CD8-positive, alpha-beta memory T cell (primary cell): ENCODE measurements at regions not wholly inside any gene's neighbourhood (a gene's known extent, or its start where the extent isn't known, plus 50 kb on each side); places are given as distances from the start of the nearest gene placed in this dataset.

ENCODE experiments used
- CTCF ChIA-PET: fragments of 350-600 bp; sonication (Branson Sonifier 250); formaldehyde crosslinking; loops from one replicate; lab custom pipeline; 2021; ENCODE audit warnings: antibody characterized with exemption; lab: Charles Lee
- POLR2A ChIA-PET: fragments of 350-600 bp; sonication (Branson Sonifier 250); formaldehyde crosslinking; loops from one replicate; lab custom pipeline; 2021; ENCODE audit warnings: antibody characterized with exemption; lab: Charles Lee
- DNase-seq, 5 donors: peaks; one replicate each; pipeline versions ENCODE4 v3.0.0 to v3.0.0-alpha.2; 2020 to 2022; ENCODE audit warnings: mixed read lengths in 1 of 5
- H3K27ac ChIP-seq: one replicate; pipeline ENCODE4 v1.7.0; 2013; ENCODE audit warnings: low read depth, mild to moderate bottlenecking, low read length, moderate library complexity
- H3K27me3 ChIP-seq: 2 replicates; pipeline ENCODE4 v1.7.0; 2013; ENCODE audit warnings: low read length, mild to moderate bottlenecking; ENCODE audit not compliant: insufficient read depth, poor library complexity, severe bottlenecking
- H3K36me3 ChIP-seq: 2 replicates; pipeline ENCODE4 v1.7.0; 2013; ENCODE audit warnings: mild to moderate bottlenecking, low read length, moderate library complexity; ENCODE audit not compliant: insufficient read depth
- H3K4me1 ChIP-seq: 2 replicates; pipeline ENCODE4 v1.7.0; 2013; ENCODE audit warnings: mild to moderate bottlenecking, low read length, moderate library complexity; ENCODE audit not compliant: insufficient read depth
- H3K4me3 ChIP-seq: 2 replicates; pipeline ENCODE4 v1.7.0; 2013; ENCODE audit warnings: mild to moderate bottlenecking, low read length
- H3K9me3 ChIP-seq: 2 replicates; pipeline ENCODE4 v1.7.0; 2013; ENCODE audit warnings: mild to moderate bottlenecking, low read length
- H3K27ac Mint-ChIP-seq, 8 donors: one replicate each; pipeline ENCODE4 v1.8.0; 2020 to 2021; ENCODE audit warnings: mixed read lengths in 8 of 8, mild to moderate bottlenecking in 6 of 8, inconsistent platforms in 3 of 8, moderate library complexity in 3 of 8
- H3K27me3 Mint-ChIP-seq, 2 donors: one replicate each; pipeline ENCODE4 v1.8.0; 2020 to 2021; ENCODE audit warnings: mixed read lengths in 2 of 2, mild to moderate bottlenecking in 1 of 2, moderate library complexity in 1 of 2
- H3K36me3 Mint-ChIP-seq, 3 donors: one replicate each; pipeline ENCODE4 v1.8.0; 2020 to 2021; ENCODE audit warnings: mixed read lengths in 3 of 3, inconsistent platforms in 1 of 3, mild to moderate bottlenecking in 1 of 3
- H3K4me1 Mint-ChIP-seq, 3 donors: one replicate each; pipeline ENCODE4 v1.8.0; 2020 to 2021; ENCODE audit warnings: mixed read lengths in 3 of 3, inconsistent platforms in 1 of 3, mild to moderate bottlenecking in 1 of 3
- H3K4me3 Mint-ChIP-seq, 7 donors: one replicate each; pipeline ENCODE4 v1.8.0; 2020 to 2021; ENCODE audit warnings: mixed read lengths in 7 of 7, mild to moderate bottlenecking in 6 of 7, moderate library complexity in 4 of 7, inconsistent platforms in 2 of 7
- H3K9me3 Mint-ChIP-seq, 5 donors: one replicate each; pipeline ENCODE4 v1.8.0; 2020 to 2022; ENCODE audit warnings: mixed read lengths in 5 of 5, mild to moderate bottlenecking in 3 of 5, moderate library complexity in 2 of 5, inconsistent platforms in 1 of 5

DNA sequence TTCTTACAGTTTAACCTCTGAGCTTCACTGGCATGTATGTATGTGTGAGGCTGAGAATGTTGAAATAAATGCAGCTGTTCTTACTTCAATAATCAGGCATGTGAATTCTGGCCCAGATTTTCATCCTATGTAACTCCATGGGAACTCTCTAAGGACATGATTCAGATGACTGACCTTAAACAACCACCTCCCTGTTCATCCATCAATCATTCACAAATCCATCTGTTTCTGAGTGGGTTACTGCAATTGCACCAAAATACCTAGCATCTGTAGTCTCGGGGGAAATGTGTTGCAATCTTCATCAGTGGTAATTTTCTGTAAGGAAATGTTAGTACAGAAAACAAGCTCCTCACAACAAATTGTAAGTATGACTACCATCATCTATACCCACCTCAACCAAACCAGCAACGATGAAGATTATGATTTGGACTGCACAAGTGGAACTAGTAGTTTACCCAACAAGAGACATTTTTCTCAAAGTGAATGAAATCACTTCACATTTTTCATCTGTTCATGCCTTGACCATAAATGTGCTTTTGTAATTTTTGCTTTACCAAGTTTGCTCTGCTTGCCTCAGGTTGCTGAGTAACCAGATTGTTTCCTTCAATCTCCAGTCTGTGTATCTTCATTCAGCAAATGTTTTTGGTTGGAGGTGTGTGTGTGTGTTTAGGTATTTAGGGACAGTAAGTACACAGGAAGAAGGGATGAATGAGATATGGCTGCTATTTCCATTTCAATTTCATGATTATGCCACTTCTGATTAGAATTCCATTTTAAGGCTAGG is 65.7 kb upstream of the FZD8 start:
- DNase-seq: no peak
- no peaks in the 10 kb centered on the region for H3K36me3 ChIP-seq
- Mint-ChIP-seq H3K36me3 (no peaks in the 10 kb centered on the region), H3K27me3 (peaks cover 0 to 16% of the 10 kb centered on the region in 2 donors), H3K9me3 (peaks cover 0 to 5% (median 2%) of the 10 kb centered on the region in 5 donors), H3K4me1 (no peaks in the 10 kb centered on the region), H3K4me3 (no peak overlapping the region), H3K27ac (no peak overlapping the region)
- H3K4me1 ChIP-seq: no peaks in the 10 kb centered on the region
- H3K27me3 ChIP-seq: no peaks in the 10 kb centered on the region
- H3K4me3 ChIP-seq: no peak overlapping the region
- H3K9me3 ChIP-seq: no peaks in the 10 kb centered on the region
- POLR2A ChIA-PET: no interaction called here
- H3K27ac ChIP-seq: no peak overlapping the region
- CTCF ChIA-PET: no interaction called here

DNA sequence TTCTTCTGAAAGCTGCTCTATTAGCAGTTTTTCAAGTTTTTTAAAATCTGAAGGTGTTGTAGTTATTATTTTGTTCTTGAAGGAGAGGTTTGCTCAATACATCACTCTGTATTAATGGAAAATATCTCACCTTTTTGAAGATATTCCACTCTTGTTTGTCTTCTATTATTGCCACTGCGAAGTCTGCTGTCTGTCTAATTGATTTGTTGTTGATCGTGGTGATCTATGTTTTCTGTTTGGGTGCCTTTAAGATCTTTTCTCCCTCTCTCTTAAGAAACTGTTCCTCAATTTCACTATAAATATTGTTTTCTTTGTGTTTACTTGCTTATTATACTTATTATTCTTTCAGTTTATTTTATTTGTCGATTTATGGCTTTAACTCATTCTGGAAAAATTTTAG is 64.9 kb upstream of the FZD8 start:
- H3K27me3 Mint-ChIP-seq: peaks cover 0 to 11% of the 10 kb centered on the region in 2 donors
- H3K4me1 Mint-ChIP-seq: no peaks in the 10 kb centered on the region
- Histone ChIP-seq H3K4me1 (no peaks in the 10 kb centered on the region), H3K27me3 (no peaks in the 10 kb centered on the region), H3K9me3 (no peaks in the 10 kb centered on the region), H3K4me3 (no peak overlapping the region), H3K27ac (no peak overlapping the region), H3K36me3 (no peaks in the 10 kb centered on the region)
- peaks cover 0 to 3% (median 2%) of the 10 kb centered on the region in 5 donors for H3K9me3 Mint-ChIP-seq
- H3K4me3 Mint-ChIP-seq: no peak overlapping the region
- ChIA-PET CTCF (no interaction called here), POLR2A (no interaction called here)
- H3K27ac Mint-ChIP-seq: no peak overlapping the region
- DNase-seq: no peak
- no peaks in the 10 kb centered on the region for H3K36me3 Mint-ChIP-seq

GRCh38 chr10:35705671-35706070 is 63.6 kb upstream of the FZD8 start:
- Mint-ChIP-seq H3K27ac (no peak overlapping the region), H3K4me3 (no peak overlapping the region), H3K36me3 (no peaks in the 10 kb centered on the region), H3K4me1 (no peaks in the 10 kb centered on the region), H3K9me3 (peaks cover 0 to 2% (median 0%) of the 10 kb centered on the region in 5 donors), H3K27me3 (peaks cover 0 to 1% of the 10 kb centered on the region in 2 donors)
- no peak for DNase-seq
- ChIA-PET POLR2A (no interaction called here), CTCF (no interaction called here)
- H3K9me3 ChIP-seq: no peaks in the 10 kb centered on the region
- H3K36me3 ChIP-seq: no peaks in the 10 kb centered on the region
- no peaks in the 10 kb centered on the region for H3K27me3 ChIP-seq
- H3K4me1 ChIP-seq: no peaks in the 10 kb centered on the region
- no peak overlapping the region for H3K27ac ChIP-seq
- no peak overlapping the region for H3K4me3 ChIP-seq

- Histone ChIP-seq H3K9me3 (no peaks in the 10 kb centered on the region), H3K27ac (no peak overlapping the region), H3K4me1 (no peaks in the 10 kb centered on the region), H3K27me3 (no peaks in the 10 kb centered on the region), H3K4me3 (no peak overlapping the region), H3K36me3 (no peaks in the 10 kb centered on the region)
- Mint-ChIP-seq H3K27ac (no peak overlapping the region), H3K27me3 (no peaks in the 10 kb centered on the region), H3K4me1 (no peaks in the 10 kb centered on the region), H3K4me3 (no peak overlapping the region), H3K36me3 (no peaks in the 10 kb centered on the region), H3K9me3 (peaks cover 0 to 2% (median 0%) of the 10 kb centered on the region in 5 donors)
- no peak for DNase-seq
- CTCF ChIA-PET: no interaction called here
- POLR2A ChIA-PET: no interaction called here
Measured at GRCh38 chr10:35705051-35705450, 63.0 kb upstream of the FZD8 start.

DNA sequence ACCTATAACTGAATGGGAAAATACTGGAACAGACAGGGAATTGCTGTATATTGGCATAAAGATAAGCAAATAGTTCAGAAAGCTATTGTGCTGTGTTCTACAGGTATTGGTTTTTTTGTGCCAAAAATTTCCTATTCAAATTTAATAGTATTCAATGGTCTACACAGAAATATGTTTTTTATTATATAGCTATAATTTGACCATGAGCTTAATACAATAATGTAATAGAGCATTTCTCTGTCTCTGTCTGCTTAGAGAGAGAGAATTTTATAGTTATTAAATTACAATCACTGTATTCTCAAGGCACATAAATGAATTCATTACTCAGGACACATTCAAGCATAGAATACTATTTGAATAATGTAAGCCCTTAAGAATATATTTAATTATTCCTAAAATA is 62.3 kb upstream of the FZD8 start:
- H3K27ac Mint-ChIP-seq: no peak overlapping the region
- Histone ChIP-seq H3K4me3 (no peak overlapping the region), H3K27me3 (no peaks in the 10 kb centered on the region), H3K4me1 (no peaks in the 10 kb centered on the region), H3K36me3 (no peaks in the 10 kb centered on the region), H3K9me3 (no peaks in the 10 kb centered on the region), H3K27ac (no peak overlapping the region)
- H3K4me3 Mint-ChIP-seq: no peak overlapping the region
- H3K27me3 Mint-ChIP-seq: no peaks in the 10 kb centered on the region
- H3K36me3 Mint-ChIP-seq: no peaks in the 10 kb centered on the region
- DNase-seq: no peak
- H3K9me3 Mint-ChIP-seq: peaks cover 0 to 2% (median 0%) of the 10 kb centered on the region in 5 donors
- ChIA-PET CTCF (no interaction called here), POLR2A (no interaction called here)
- H3K4me1 Mint-ChIP-seq: no peaks in the 10 kb centered on the region

DNA sequence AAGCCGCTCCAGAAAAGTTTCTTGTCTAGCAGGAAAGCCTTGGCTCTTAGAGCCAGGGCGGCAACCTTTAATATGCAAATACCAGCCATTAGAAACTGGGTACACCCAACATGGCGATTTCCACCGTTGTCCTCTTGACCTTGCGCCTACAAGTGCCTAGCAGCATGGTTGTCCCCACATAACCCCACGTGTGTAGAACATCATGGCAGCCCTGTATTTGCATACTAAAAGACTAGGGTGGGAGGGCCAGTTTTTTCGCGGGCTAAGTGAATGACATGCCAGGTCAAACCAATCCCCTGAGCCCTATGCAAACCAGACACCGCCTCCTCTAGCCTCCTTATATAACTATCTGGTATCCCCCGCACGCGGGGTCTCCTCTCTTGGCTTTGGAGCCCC is 58.4 kb upstream of the FZD8 start:
- no peak overlapping the region for H3K4me3 Mint-ChIP-seq
- Histone ChIP-seq H3K27ac (no peak overlapping the region), H3K9me3 (no peaks in the 10 kb centered on the region), H3K4me1 (no peaks in the 10 kb centered on the region), H3K27me3 (no peaks in the 10 kb centered on the region), H3K36me3 (no peaks in the 10 kb centered on the region), H3K4me3 (no peak overlapping the region)
- H3K27ac Mint-ChIP-seq: no peak overlapping the region
- H3K4me1 Mint-ChIP-seq: no peaks in the 10 kb centered on the region
- ChIA-PET POLR2A (no interaction called here), CTCF (no interaction called here)
- peaks cover 0 to 3% (median 0%) of the 10 kb centered on the region in 5 donors for H3K9me3 Mint-ChIP-seq
- no peak for DNase-seq
- H3K36me3 Mint-ChIP-seq: no peaks in the 10 kb centered on the region
- H3K27me3 Mint-ChIP-seq: no peaks in the 10 kb centered on the region

GRCh38 chr10:35699848-35700486 is 57.9 kb upstream of the FZD8 start:
- Mint-ChIP-seq H3K36me3 (no peaks in the 10 kb centered on the region), H3K27ac (no peak overlapping the region), H3K4me3 (no peak overlapping the region), H3K27me3 (no peaks in the 10 kb centered on the region), H3K9me3 (peaks cover 0 to 3% (median 0%) of the 10 kb centered on the region in 5 donors), H3K4me1 (no peaks in the 10 kb centered on the region)
- CTCF ChIA-PET: no interaction called here
- DNase-seq: no peak
- POLR2A ChIA-PET: no interaction called here
- no peaks in the 10 kb centered on the region for H3K4me1 ChIP-seq
- H3K36me3 ChIP-seq: no peaks in the 10 kb centered on the region
- no peaks in the 10 kb centered on the region for H3K27me3 ChIP-seq
- H3K9me3 ChIP-seq: no peaks in the 10 kb centered on the region
- no peak overlapping the region for H3K4me3 ChIP-seq
- H3K27ac ChIP-seq: no peak overlapping the region

GRCh38 chr10:35696392-35697287 is 54.5 kb upstream of the FZD8 start:
- H3K27ac Mint-ChIP-seq: no peak overlapping the region
- peaks cover 0 to 3% (median 0%) of the 10 kb centered on the region in 5 donors for H3K9me3 Mint-ChIP-seq
- ChIA-PET POLR2A (no interaction called here), CTCF (no interaction called here)
- H3K27me3 Mint-ChIP-seq: peaks cover 0 to 2% of the 10 kb centered on the region in 2 donors
- H3K4me3 Mint-ChIP-seq: no peak overlapping the region
- Histone ChIP-seq H3K9me3 (no peaks in the 10 kb centered on the region), H3K36me3 (no peaks in the 10 kb centered on the region), H3K27me3 (no peaks in the 10 kb centered on the region), H3K27ac (no peak overlapping the region), H3K4me3 (no peak overlapping the region), H3K4me1 (no peaks in the 10 kb centered on the region)
- DNase-seq: no peak
- no peaks in the 10 kb centered on the region for H3K4me1 Mint-ChIP-seq
- H3K36me3 Mint-ChIP-seq: no peaks in the 10 kb centered on the region
